Type B pancreatic cell (in vitro differentiated cells): ENCODE measurements at regions not wholly inside any gene's neighbourhood (a gene's known extent, or its start where the extent isn't known, plus 50 kb on each side); places are given as distances from the start of the nearest gene placed in this dataset.
A peak's percentile ranks its signal among the peaks of the same experiment; 100 is the strongest.

Experiments
- DNase-seq: peaks from one replicate; pipeline ENCODE4 v3.0.0; 2021; ENCODE audit warnings: mixed read lengths; ENCODE audit not compliant: unreplicated experiment; ENCODE audit errors: extremely low spot score
- H3K27ac Mint-ChIP-seq: 2 replicates; pipeline ENCODE4 v1.8.0; 2021; ENCODE audit warnings: mild to moderate bottlenecking, mixed read lengths
- H3K27me3 Mint-ChIP-seq: 2 replicates; pipeline ENCODE4 v1.8.0; 2021; ENCODE audit warnings: mixed read lengths
- H3K36me3 Mint-ChIP-seq: 2 replicates; pipeline ENCODE4 v1.8.0; 2021; ENCODE audit warnings: mixed read lengths
- H3K4me1 Mint-ChIP-seq: one replicate; pipeline ENCODE4 v1.8.0; 2021; ENCODE audit warnings: mixed read lengths; ENCODE audit not compliant: unreplicated experiment
- H3K4me3 Mint-ChIP-seq: 2 replicates; pipeline ENCODE4 v1.8.0; 2021; ENCODE audit warnings: mild to moderate bottlenecking, mixed read lengths
- H3K9me3 Mint-ChIP-seq: 2 replicates; pipeline ENCODE4 v1.8.0; 2021; ENCODE audit warnings: mixed read lengths
- CTCF ChIP-seq: fragments of 200-600 bp; sonication (generic); conservative IDR thresholded peaks from 2 replicates; pipeline ENCODE4 v1.5.0; 2021; ENCODE audit warnings: antibody characterized with exemption, mild to moderate bottlenecking

GRCh38 chr12:66956300-66956699 lies 277.4 kb upstream of the GRIP1 start:
- H3K27ac Mint-ChIP-seq, result no peak overlapping the region
- no peaks in the 10 kb centered on the region for H3K27me3 Mint-ChIP-seq
- no peaks in the 10 kb centered on the region for H3K9me3 Mint-ChIP-seq
- H3K4me1 Mint-ChIP-seq, result peaks cover 12% of the 10 kb centered on the region
- no peak overlapping the region for H3K4me3 Mint-ChIP-seq
- no peaks in the 10 kb centered on the region for H3K36me3 Mint-ChIP-seq
- DNase-seq, result no peak
- no peak for TF ChIP-seq CTCF

- Mint-ChIP-seq H3K9me3 (no peaks in the 10 kb centered on the region), H3K27me3 (no peaks in the 10 kb centered on the region), H3K4me3 (no peak overlapping the region), H3K27ac (no peak overlapping the region), H3K36me3 (no peaks in the 10 kb centered on the region), H3K4me1 (peaks cover 4% of the 10 kb centered on the region)
- DNase-seq, result no peak
- no peak for TF ChIP-seq CTCF
Measured at GRCh38 chr12:66959276-66959675, 280.4 kb upstream of the GRIP1 start.

- no peak overlapping the region for H3K27ac Mint-ChIP-seq
- no peaks in the 10 kb centered on the region for H3K27me3 Mint-ChIP-seq
- no peaks in the 10 kb centered on the region for H3K36me3 Mint-ChIP-seq
- H3K4me1 Mint-ChIP-seq, result peaks cover 4% of the 10 kb centered on the region
- H3K4me3 Mint-ChIP-seq, result no peak overlapping the region
- H3K9me3 Mint-ChIP-seq, result no peaks in the 10 kb centered on the region
- TF ChIP-seq CTCF, result no peak
- DNase-seq, result no peak
Measured at GRCh38 chr12:66960006-66960405, 281.1 kb upstream of the GRIP1 start.

GRCh38 chr12:66960704-66961690 lies 282.1 kb upstream of the GRIP1 start:
- Mint-ChIP-seq H3K27me3 (no peaks in the 10 kb centered on the region), H3K4me1 (peaks cover 4% of the 10 kb centered on the region), H3K4me3 (peak overlapping the region; percentile 19), H3K27ac (no peak overlapping the region), H3K36me3 (no peaks in the 10 kb centered on the region), H3K9me3 (no peaks in the 10 kb centered on the region)
- no peak for TF ChIP-seq CTCF
- DNase-seq, result no peak

GRCh38 chr12:66962290-66962689 lies 283.4 kb upstream of the GRIP1 start:
- DNase-seq, result no peak
- TF ChIP-seq CTCF, result no peak
- Mint-ChIP-seq H3K9me3 (no peaks in the 10 kb centered on the region), H3K4me3 (no peak overlapping the region), H3K36me3 (no peaks in the 10 kb centered on the region), H3K27ac (no peak overlapping the region), H3K4me1 (peaks cover 4% of the 10 kb centered on the region), H3K27me3 (no peaks in the 10 kb centered on the region)
